ENCODE measurements at regions not wholly inside any gene's neighbourhood (a gene's known extent, or its start where the extent isn't known, plus 50 kb on each side); places are given as distances from the start of the nearest gene placed in this dataset.

GRCh38 chr18:44536619-44537018, 144.1 kb upstream of the SETBP1 start:
- ChIA-PET CTCF (no interaction called here), POLR2A (no interaction called here)
- TF ChIP-seq ZBTB26 (tag by site-specific recombination; optimal IDR thresholded peaks at IDR 0.05) (no peak), ZNF777 (tag by site-specific recombination; IDR thresholded peaks at IDR 0.05; ENCODE audit: borderline replicate concordance) (no peak), ZNF623 (tag by site-specific recombination; IDR thresholded peaks at IDR 0.05) (no peak), ZNF677 (tag by site-specific recombination; IDR thresholded peaks at IDR 0.05) (no peak), ZNF555 (tag by site-specific recombination; conservative IDR thresholded peaks at IDR 0.05) (no peak), ZNF660 (tag by site-specific recombination; IDR thresholded peaks at IDR 0.05) (no peak), ZNF701 (tag by site-specific recombination; IDR thresholded peaks at IDR 0.05) (no peak), ZNF211 (tag by site-specific recombination; IDR thresholded peaks at IDR 0.05; ENCODE audit: low read depth) (no peak), ZNF654 (tag by site-specific recombination; IDR thresholded peaks at IDR 0.05; ENCODE audit: low read depth) (no peak), ZBTB6 (tag by site-specific recombination; IDR thresholded peaks at IDR 0.05) (no peak), ZNF354C (tag by site-specific recombination; IDR thresholded peaks at IDR 0.05; ENCODE audit: borderline replicate concordance, low read depth) (no peak)
- no peak overlapping the region for H3K27ac ChIP-seq (ENCODE audit: extremely low read depth, low read depth, low read length)
- H3K4me1 ChIP-seq (ENCODE audit: control insufficient read depth, insufficient read depth, low read length): no peaks in the 10 kb centered on the region
- H3K4me3 ChIP-seq (ENCODE audit: low read depth, low read length): no peak overlapping the region
- no peaks in the 10 kb centered on the region for H3K36me3 ChIP-seq (ENCODE audit: control insufficient read depth in 2 of 2, insufficient read depth in 1 of 2, low read length in 2 of 2)
- no peaks in the 10 kb centered on the region for H3K9me3 ChIP-seq (ENCODE audit: control insufficient read depth, insufficient read depth, low read depth, low read length)

- no peak overlapping the region for H3K4me3 ChIP-seq (ENCODE audit: low read depth, low read length)
- no peaks in the 10 kb centered on the region for H3K4me1 ChIP-seq (ENCODE audit: control insufficient read depth, insufficient read depth, low read length)
- no peak for TF ChIP-seq ZNF664 (tag by site-specific recombination; IDR thresholded peaks at IDR 0.05)
- no peak for TF ChIP-seq ZNF18 (tag by site-specific recombination; IDR thresholded peaks at IDR 0.05)
- no peak for TF ChIP-seq SALL2 (tag by site-specific recombination; IDR thresholded peaks at IDR 0.05; ENCODE audit: borderline replicate concordance)
- TF ChIP-seq ZNF48 (tag by site-specific recombination; IDR thresholded peaks at IDR 0.05): no peak
- TF ChIP-seq ZNF426 (tag by site-specific recombination; IDR thresholded peaks at IDR 0.05): no peak
- TF ChIP-seq ZNF768 (tag by site-specific recombination; IDR thresholded peaks at IDR 0.05): no peak
- no peak for TF ChIP-seq ZNF211 (tag by site-specific recombination; IDR thresholded peaks at IDR 0.05; ENCODE audit: low read depth)
- no peak for TF ChIP-seq REST (tag by site-specific recombination; IDR thresholded peaks at IDR 0.05)
- no peak for TF ChIP-seq ZNF311 (tag by site-specific recombination; IDR thresholded peaks at IDR 0.05; ENCODE audit: borderline replicate concordance)
- no peak for TF ChIP-seq ZFP41 (tag by site-specific recombination; IDR thresholded peaks at IDR 0.05; ENCODE audit: borderline replicate concordance)
- no peak for TF ChIP-seq ZNF132 (tag by site-specific recombination; IDR thresholded peaks at IDR 0.05; ENCODE audit: borderline replicate concordance)
- TF ChIP-seq ZFP3 (tag by site-specific recombination; IDR thresholded peaks at IDR 0.05; ENCODE audit: low read depth): no peak
- no peak for TF ChIP-seq HIC1 (tag by site-specific recombination; IDR thresholded peaks at IDR 0.05)
- TF ChIP-seq ZNF654 (tag by site-specific recombination; IDR thresholded peaks at IDR 0.05; ENCODE audit: low read depth): no peak
- TF ChIP-seq ZNF610 (tag by site-specific recombination; IDR thresholded peaks at IDR 0.05; ENCODE audit: borderline replicate concordance): no peak
- TF ChIP-seq ZNF175 (tag by site-specific recombination; IDR thresholded peaks at IDR 0.05): no peak
- CTCF ChIA-PET: no interaction called here
- no peak overlapping the region for H3K27ac ChIP-seq (ENCODE audit: extremely low read depth, low read depth, low read length)
- no peaks in the 10 kb centered on the region for H3K36me3 ChIP-seq (ENCODE audit: control insufficient read depth in 2 of 2, insufficient read depth in 1 of 2, low read length in 2 of 2)
- POLR2A ChIA-PET: no interaction called here
- H3K9me3 ChIP-seq (ENCODE audit: control insufficient read depth, insufficient read depth, low read depth, low read length): no peaks in the 10 kb centered on the region
Measured at GRCh38 chr18:44537526-44537925, 143.2 kb upstream of the SETBP1 start.

Data from HEK293 (cell line).